Mesenchymal stem cell (in vitro differentiated cells and primary cell): ENCODE measurements at regions not wholly inside any gene's neighbourhood (a gene's known extent, or its start where the extent isn't known, plus 50 kb on each side); places are given as distances from the start of the nearest gene placed in this dataset.

Source experiments
- DNase-seq: peaks from one replicate; pipeline ENCODE4 v3.0.0-alpha.2; 2013
- H2AFZ ChIP-seq: one replicate; pipeline ENCODE4 v1.6.1; 2013; ENCODE audit warnings: low read depth, mild to moderate bottlenecking, control low read depth, inconsistent platforms, low read length, moderate library complexity
- H2AK5ac ChIP-seq: 2 replicates; pipeline ENCODE4 v1.6.1; 2013; ENCODE audit warnings: low read length, moderate library complexity, mild to moderate bottlenecking, inconsistent platforms; ENCODE audit not compliant: severe bottlenecking
- H2BK120ac ChIP-seq: one replicate; pipeline ENCODE4 v1.6.1; 2013; ENCODE audit warnings: low read depth, mild to moderate bottlenecking, inconsistent platforms, low read length, moderate library complexity
- H2BK12ac ChIP-seq, 2 experiments: one replicate each; pipeline ENCODE4 v1.6.1; 2013; ENCODE audit warnings: inconsistent platforms in 2 of 2, low read length in 2 of 2, mild to moderate bottlenecking in 2 of 2, moderate library complexity in 2 of 2, control low read depth in 1 of 2
- H2BK15ac ChIP-seq: one replicate; pipeline ENCODE4 v1.6.1; 2013; ENCODE audit warnings: mild to moderate bottlenecking, low read depth, inconsistent platforms; ENCODE audit not compliant: poor library complexity, severe bottlenecking
- H2BK5ac ChIP-seq: 2 replicates; pipeline ENCODE4 v1.6.1; 2013; ENCODE audit warnings: low read depth, mild to moderate bottlenecking, low read length, control low read depth, inconsistent platforms; ENCODE audit not compliant: poor library complexity, severe bottlenecking
- H3K14ac ChIP-seq, 2 experiments: one replicate each; pipeline ENCODE4 v1.6.1; 2013; ENCODE audit warnings: inconsistent platforms in 2 of 2, low read length in 2 of 2, control low read depth in 1 of 2, mild to moderate bottlenecking in 1 of 2, moderate library complexity in 1 of 2
- H3K18ac ChIP-seq, 2 experiments: one replicate each; pipeline ENCODE4 v1.6.1; 2013; ENCODE audit warnings: inconsistent platforms in 2 of 2, low read length in 2 of 2, control low read depth in 1 of 2, low read depth in 1 of 2, mild to moderate bottlenecking in 1 of 2
- H3K23ac ChIP-seq, 2 experiments: one replicate each; pipeline ENCODE4 v1.6.1; 2013; ENCODE audit warnings: inconsistent platforms in 2 of 2, low read length in 2 of 2, mild to moderate bottlenecking in 2 of 2, moderate library complexity in 2 of 2, control low read depth in 1 of 2
- H3K27ac ChIP-seq: 2 replicates; pipeline ENCODE4 v1.5.1; 2013; ENCODE audit warnings: mild to moderate bottlenecking, moderate library complexity, low read length, control low read depth, inconsistent platforms; ENCODE audit not compliant: poor library complexity, severe bottlenecking
- H3K27me3 ChIP-seq, 2 experiments: 2 replicates each; pipeline versions ENCODE4 v1.6.1 to v1.7.0; 2013; ENCODE audit warnings: low read length in 2 of 2, mild to moderate bottlenecking in 2 of 2, moderate library complexity in 2 of 2, control low read depth in 1 of 2, inconsistent platforms in 1 of 2; ENCODE audit not compliant: control insufficient read depth in 1 of 2, insufficient read depth in 1 of 2
- H3K36me3 ChIP-seq, 2 experiments: 2 replicates each; pipeline versions ENCODE4 v1.6.1 to v1.7.0; 2013; ENCODE audit warnings: low read length in 2 of 2, control low read depth in 1 of 2, inconsistent platforms in 1 of 2, low read depth in 1 of 2, mild to moderate bottlenecking in 1 of 2; ENCODE audit not compliant: insufficient read depth in 2 of 2, control insufficient read depth in 1 of 2
- H3K4ac ChIP-seq, 2 experiments: one replicate each; pipeline ENCODE4 v1.6.1; 2013; ENCODE audit warnings: inconsistent platforms in 2 of 2, low read length in 2 of 2, mild to moderate bottlenecking in 2 of 2, moderate library complexity in 2 of 2, control low read depth in 1 of 2, low read depth in 1 of 2
- H3K4me1 ChIP-seq: 2 replicates; pipeline ENCODE4 v1.6.1; 2013; ENCODE audit warnings: low read depth, low read length, control low read depth; ENCODE audit not compliant: control insufficient read depth, insufficient read depth
- H3K4me2 ChIP-seq: 2 replicates; pipeline ENCODE4 v1.6.1; 2013; ENCODE audit warnings: low read length, mild to moderate bottlenecking, inconsistent platforms; ENCODE audit not compliant: poor library complexity, severe bottlenecking
- H3K4me3 ChIP-seq, 2 experiments: 2 replicates each; pipeline versions ENCODE4 v1.5.1 to v1.7.0; 2013; ENCODE audit warnings: low read length in 2 of 2, mild to moderate bottlenecking in 2 of 2, control low read depth in 1 of 2, low read depth in 1 of 2; ENCODE audit not compliant: insufficient read depth in 1 of 2
- H3K79me1 ChIP-seq: replicated peaks from 2 replicates; pipeline ENCODE4 v1.6.1; 2013; ENCODE audit warnings: mild to moderate bottlenecking, control low read depth, low read length, inconsistent platforms; ENCODE audit not compliant: poor library complexity, severe bottlenecking
- H3K9ac ChIP-seq: 2 replicates; pipeline ENCODE4 v1.7.0; 2013; ENCODE audit warnings: mild to moderate bottlenecking, low read length, moderate library complexity
- H3K9me3 ChIP-seq: 2 replicates; pipeline ENCODE4 v1.7.0; 2013; ENCODE audit warnings: mild to moderate bottlenecking, low read length; ENCODE audit not compliant: control insufficient read depth
- H4K8ac ChIP-seq: one replicate; pipeline ENCODE4 v1.6.1; 2013; ENCODE audit warnings: inconsistent platforms, mild to moderate bottlenecking, low read length, moderate library complexity
- H4K91ac ChIP-seq: one replicate; pipeline ENCODE4 v1.6.1; 2013; ENCODE audit warnings: mild to moderate bottlenecking, low read length, inconsistent platforms
- WGBS: methylation state at CpG from one replicate; pipeline ENCODE4 v1.1.7; 2013; ENCODE audit warnings: mixed read lengths; 5-methylcytosine and 5-hydroxymethylcytosine counted together

GRCh38 chr4:128364565-128364964 is 77.0 kb upstream of the PGRMC2 start:
- H3K27me3 ChIP-seq: no peaks in the 10 kb centered on the region
- peak; percentile 35 for DNase-seq
- 82% methylated on average over 7 of the region's 7 CpGs for WGBS

GRCh38 chr4:128363966-128364365 is 76.4 kb upstream of the PGRMC2 start:
- no peak overlapping the region for H4K91ac ChIP-seq

More at GRCh38 chr4:128364565-128364964, 77.0 kb upstream of the PGRMC2 start:
- H3K9ac ChIP-seq: no peak overlapping the region
- H2BK12ac ChIP-seq: peak overlapping the region in 1 of 2 experiments; percentile 31
- H3K36me3 ChIP-seq: peaks cover 0 to 10% of the 10 kb centered on the region in 2 experiments
- H3K9me3 ChIP-seq: no peaks in the 10 kb centered on the region
- H2BK120ac ChIP-seq: no peak overlapping the region
- no peak overlapping the region for H3K14ac ChIP-seq
- no peak overlapping the region for H4K91ac ChIP-seq
- H3K4me1 ChIP-seq: peaks cover 2% of the 10 kb centered on the region
- H2BK5ac ChIP-seq: no peak overlapping the region
- H3K4ac ChIP-seq: no peak overlapping the region
- no peak overlapping the region for H2BK15ac ChIP-seq
- no peak overlapping the region for H3K4me2 ChIP-seq
- peak overlapping the region; percentile 54 for H2AK5ac ChIP-seq
- no peak overlapping the region for H3K4me3 ChIP-seq
- H4K8ac ChIP-seq: no peak overlapping the region
- no peak overlapping the region for H3K18ac ChIP-seq
- H3K27ac ChIP-seq: no peak overlapping the region
- no peak overlapping the region for H2AFZ ChIP-seq
- H3K79me1 ChIP-seq: no peaks in the 10 kb centered on the region
- H3K23ac ChIP-seq: no peak overlapping the region

GRCh38 chr4:128362760-128363159 is 75.1 kb upstream of the PGRMC2 start:
- Histone ChIP-seq H3K23ac (no peak overlapping the region), H2AK5ac (no peak overlapping the region), H3K27ac (no peak overlapping the region), H2BK12ac (no peak overlapping the region), H3K79me1 (no peaks in the 10 kb centered on the region), H4K8ac (no peak overlapping the region), H3K4me2 (no peak overlapping the region), H3K4me3 (no peak overlapping the region), H3K4me1 (peaks cover 6% of the 10 kb centered on the region), H2BK5ac (no peak overlapping the region), H3K36me3 (peaks cover 0 to 3% of the 10 kb centered on the region in 2 experiments), H3K4ac (no peak overlapping the region), H3K18ac (no peak overlapping the region), H4K91ac (no peak overlapping the region), H2BK15ac (no peak overlapping the region), H3K9me3 (no peaks in the 10 kb centered on the region), H2AFZ (no peak overlapping the region), H3K27me3 (no peaks in the 10 kb centered on the region), H3K14ac (no peak overlapping the region), H2BK120ac (no peak overlapping the region), H3K9ac (no peak overlapping the region)
- WGBS: 97% methylated on average over 1 of the region's 1 CpG
- no peak for DNase-seq

More at GRCh38 chr4:128363966-128364365, 76.4 kb upstream of the PGRMC2 start:
- H3K4me2 ChIP-seq: no peak overlapping the region
- H2AFZ ChIP-seq: no peak overlapping the region
- H3K9ac ChIP-seq: no peak overlapping the region
- no peak overlapping the region for H2BK5ac ChIP-seq
- WGBS: 94% methylated on average over 6 of the region's 6 CpGs
- H3K18ac ChIP-seq: no peak overlapping the region
- peak overlapping the region; percentile 94 for H2AK5ac ChIP-seq
- H3K23ac ChIP-seq: no peak overlapping the region
- H3K79me1 ChIP-seq: no peaks in the 10 kb centered on the region
- H4K8ac ChIP-seq: no peak overlapping the region
- H3K27me3 ChIP-seq: no peaks in the 10 kb centered on the region
- H3K36me3 ChIP-seq: peaks cover 0 to 7% of the 10 kb centered on the region in 2 experiments
- H3K9me3 ChIP-seq: no peaks in the 10 kb centered on the region
- no peak for DNase-seq
- H2BK15ac ChIP-seq: no peak overlapping the region
- H3K4me1 ChIP-seq: peaks cover 2% of the 10 kb centered on the region
- H3K4me3 ChIP-seq: no peak overlapping the region
- H3K4ac ChIP-seq: no peak overlapping the region
- no peak overlapping the region for H3K27ac ChIP-seq
- H2BK120ac ChIP-seq: no peak overlapping the region
- no peak overlapping the region for H3K14ac ChIP-seq
- H2BK12ac ChIP-seq: peak overlapping the region in 1 of 2 experiments; percentile 21

GRCh38 chr4:128359422-128359821 is 71.8 kb upstream of the PGRMC2 start:
- Histone ChIP-seq H3K27ac (no peak overlapping the region), H3K18ac (peak overlapping the region in 1 of 2 experiments; percentile 1), H2AK5ac (no peak overlapping the region), H3K23ac (no peak overlapping the region), H3K27me3 (no peaks in the 10 kb centered on the region), H3K4me1 (peaks cover 6% of the 10 kb centered on the region), H2BK5ac (no peak overlapping the region), H2BK12ac (no peak overlapping the region), H4K8ac (no peak overlapping the region), H3K4ac (no peak overlapping the region), H2BK15ac (no peak overlapping the region), H3K36me3 (no peaks in the 10 kb centered on the region), H3K9ac (no peak overlapping the region), H3K9me3 (no peaks in the 10 kb centered on the region), H3K79me1 (peaks cover 2% of the 10 kb centered on the region), H3K14ac (no peak overlapping the region), H3K4me3 (no peak overlapping the region), H4K91ac (no peak overlapping the region), H2AFZ (no peak overlapping the region), H2BK120ac (no peak overlapping the region), H3K4me2 (no peak overlapping the region)
- WGBS: 80% methylated on average over 1 of the region's 2 CpGs
- DNase-seq: no peak
